NCI-H1105 (cell line): ENCODE measurements at regions not wholly inside any gene's neighbourhood (a gene's known extent, or its start where the extent isn't known, plus 50 kb on each side); places are given as distances from the start of the nearest gene placed in this dataset.

Experiments
- DNase-seq: peaks from one replicate; lab custom pipeline; 2025; lab: John Stamatoyannopoulos, UW

- DNase-seq, result no peak
Measured at GRCh38 chrX:69027181-69028005, 137.9 kb downstream of the PJA1 start.

DNA sequence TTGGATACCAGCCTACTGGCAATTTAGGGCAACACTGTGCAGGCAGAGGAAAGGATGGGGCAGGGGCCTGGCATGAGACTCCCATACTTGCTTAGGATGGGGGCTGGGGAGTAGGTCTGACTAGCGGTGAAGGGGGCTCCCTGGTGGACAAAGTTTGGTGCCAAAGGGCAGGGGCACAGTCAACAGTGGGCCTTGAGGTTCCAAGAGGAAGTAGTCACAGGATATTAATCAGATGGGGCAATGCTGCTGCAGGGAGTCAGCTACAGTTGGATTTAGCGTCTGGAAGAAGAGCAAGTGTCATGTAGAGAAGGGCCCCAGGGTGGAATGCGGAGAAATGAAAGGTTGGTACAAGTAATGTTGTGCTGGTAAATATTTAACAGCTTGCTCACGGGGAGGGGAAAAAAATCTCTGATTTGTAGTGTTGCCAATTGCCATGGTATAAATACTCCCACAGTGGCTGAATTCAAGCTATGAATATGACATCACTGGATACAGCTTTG is 139.4 kb downstream of the PJA1 start:
- no peak for DNase-seq

- no peak for DNase-seq
Measured at GRCh38 chrX:69024931-69025330, 140.3 kb downstream of the PJA1 start.

GRCh38 chrX:69024161-69024736 is 141.0 kb downstream of the PJA1 start:
- no peak for DNase-seq

DNA sequence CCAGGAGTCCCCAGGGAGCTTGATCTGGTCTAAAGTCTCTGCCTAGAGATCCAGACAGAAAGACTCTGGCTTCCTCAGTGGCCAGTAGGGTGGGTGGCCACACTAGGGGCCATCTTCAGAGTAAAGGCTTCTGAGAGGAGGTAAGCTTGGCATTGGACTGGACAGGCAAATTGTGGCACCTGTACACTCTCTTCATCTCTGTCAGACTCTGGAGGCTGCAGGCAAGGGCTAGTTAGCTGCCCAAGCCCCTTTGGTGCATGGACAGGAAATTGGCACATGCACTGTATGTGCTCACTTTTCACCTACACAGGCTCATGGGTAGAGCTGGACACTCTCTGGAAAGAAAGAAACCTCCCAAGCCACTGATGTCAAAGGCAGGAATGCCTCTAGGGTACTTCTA is 142.8 kb downstream of the PJA1 start:
- DNase-seq, result no peak

- no peak for DNase-seq
Measured at GRCh38 chrX:69021141-69021960, 143.9 kb downstream of the PJA1 start.

- DNase-seq, result no peak
Measured at GRCh38 chrX:69020316-69020715, 144.9 kb downstream of the PJA1 start.

DNA sequence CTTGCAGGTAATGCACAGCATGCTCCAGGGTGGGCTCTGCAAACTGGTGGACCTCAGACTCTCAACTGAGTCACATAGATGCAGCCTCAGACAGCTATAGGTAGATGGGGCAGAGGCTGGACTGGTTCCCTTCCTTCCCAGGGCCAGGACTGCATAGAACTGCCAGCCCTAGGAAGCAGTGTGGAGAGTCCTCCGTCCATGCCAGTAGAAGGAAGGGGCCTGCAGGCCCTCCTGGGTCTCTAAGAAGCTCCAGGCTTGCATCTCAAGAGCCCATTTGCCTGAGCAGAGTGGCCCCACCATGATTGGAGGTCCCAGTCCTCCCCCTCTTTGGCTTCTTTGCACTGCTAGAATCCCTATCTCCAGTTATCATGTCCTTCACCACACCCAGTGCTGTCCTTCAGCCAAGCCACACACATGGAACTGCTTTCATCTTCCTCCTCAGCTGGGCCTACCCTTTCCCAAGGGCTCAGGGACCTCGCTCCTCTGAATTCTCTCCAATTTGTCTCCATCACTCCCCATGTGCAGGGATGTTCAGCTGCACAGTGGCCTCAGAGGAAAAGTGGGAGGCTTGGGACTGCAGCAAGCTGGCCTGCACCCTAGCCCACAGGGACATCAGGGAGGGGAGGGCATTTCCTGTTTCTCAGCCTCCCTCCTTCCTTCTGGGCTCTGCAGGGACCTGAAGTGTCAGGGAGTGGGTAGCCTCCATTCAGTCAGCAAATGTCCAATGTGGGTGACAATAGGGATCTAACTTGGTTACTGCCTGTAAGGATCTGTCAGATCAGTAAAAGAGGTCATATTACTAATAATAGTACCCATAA is 146.0 kb downstream of the PJA1 start:
- DNase-seq, result no peak

- no peak for DNase-seq
Measured at GRCh38 chrX:69018416-69019072, 146.7 kb downstream of the PJA1 start.

- no peak for DNase-seq
Measured at GRCh38 chrX:69016293-69016941, 148.8 kb downstream of the PJA1 start.

- DNase-seq, result no peak
Measured at GRCh38 chrX:69015564-69016292, 149.5 kb downstream of the PJA1 start.

GRCh38 chrX:69015156-69015555 is 150.1 kb downstream of the PJA1 start:
- DNase-seq, result no peak

DNA sequence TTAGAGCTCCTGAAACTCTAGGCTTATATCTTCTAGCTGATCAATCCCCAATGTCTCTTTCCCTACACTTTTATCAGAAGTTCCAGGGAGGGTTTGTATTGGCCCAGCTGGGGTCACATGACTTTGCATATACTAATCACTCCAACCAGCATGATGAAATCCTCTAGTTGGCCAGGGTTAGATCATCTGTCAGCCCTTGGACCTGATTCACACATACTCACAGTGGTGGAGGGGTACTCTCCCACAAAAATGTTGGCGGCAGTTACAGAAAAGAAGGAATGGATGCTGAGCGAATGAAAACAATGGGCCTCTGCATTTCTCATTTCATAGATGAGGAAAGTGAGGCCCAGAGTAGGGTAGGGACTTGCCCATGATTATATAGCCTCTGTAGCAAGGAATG is 151.1 kb downstream of the PJA1 start:
- DNase-seq, result no peak

- no peak for DNase-seq
Measured at GRCh38 chrX:69010339-69010738, 154.9 kb downstream of the PJA1 start.

DNA sequence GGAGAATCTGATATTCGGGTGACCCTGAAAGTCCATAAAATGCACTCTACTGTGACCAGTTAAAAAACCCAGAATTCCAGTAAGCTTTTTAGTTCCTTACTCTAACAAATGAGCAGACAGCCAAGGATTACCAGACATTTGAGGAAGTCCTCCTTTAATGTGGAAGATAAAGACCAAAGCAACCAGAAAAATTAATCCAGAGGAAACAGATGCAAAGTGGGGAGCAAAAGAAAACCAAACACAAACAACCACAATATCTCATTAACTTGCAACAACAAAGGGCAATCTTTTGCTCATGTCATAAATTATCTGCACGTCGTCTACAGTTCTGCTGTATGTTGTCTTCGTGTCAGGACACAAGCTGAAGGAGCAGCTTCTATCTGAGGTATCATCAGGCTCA is 164.4 kb downstream of the PJA1 start:
- no peak for DNase-seq

DNA sequence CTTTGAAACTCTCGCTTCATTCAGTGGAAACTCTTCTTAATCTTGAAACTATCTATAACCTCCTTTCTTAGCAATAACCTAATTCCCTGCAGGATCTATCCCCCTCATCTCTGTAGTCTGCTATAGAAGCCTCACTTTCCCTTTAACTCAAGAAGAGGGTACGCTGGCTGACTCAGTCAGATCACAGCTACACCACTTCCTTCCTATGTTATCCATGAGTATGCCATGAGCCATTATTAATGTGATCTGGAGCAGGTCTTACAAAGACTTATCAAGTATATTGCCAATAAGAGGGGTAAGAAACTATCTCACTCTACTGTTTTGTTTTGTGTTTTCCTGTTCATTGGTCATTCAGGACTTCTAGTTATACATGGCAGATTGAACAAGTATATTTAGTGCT is 165.3 kb downstream of the PJA1 start:
- DNase-seq, result no peak

- no peak for DNase-seq
Measured at GRCh38 chrX:68999356-68999755, 165.9 kb downstream of the PJA1 start.

GRCh38 chrX:68998716-68999115 is 166.5 kb downstream of the PJA1 start:
- no peak for DNase-seq

- no peak for DNase-seq
Measured at GRCh38 chrX:68997911-68998310, 167.3 kb downstream of the PJA1 start.

DNA sequence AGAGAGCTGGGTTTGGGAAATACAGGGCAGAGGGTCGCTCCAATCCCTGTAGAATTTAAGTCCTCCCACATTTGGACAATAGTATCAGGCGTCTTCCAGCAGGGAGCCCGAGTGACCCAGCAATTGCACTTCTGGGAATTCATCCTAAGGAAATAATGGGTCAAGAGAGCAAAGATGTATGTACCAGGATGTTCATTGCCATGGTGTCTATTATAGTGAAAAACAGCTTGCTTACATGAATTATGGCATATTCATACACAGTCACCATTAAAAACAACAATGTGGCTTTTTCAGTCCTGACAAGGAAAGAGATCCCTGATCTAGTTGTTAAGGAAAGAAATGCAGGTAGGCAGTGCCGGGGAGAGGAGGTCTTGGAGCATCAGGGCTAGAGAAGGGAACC is 167.7 kb downstream of the PJA1 start:
- no peak for DNase-seq
